ENCODE measurements at regions not wholly inside any gene's neighbourhood (a gene's known extent, or its start where the extent isn't known, plus 50 kb on each side); places are given as distances from the start of the nearest gene placed in this dataset.

DNA sequence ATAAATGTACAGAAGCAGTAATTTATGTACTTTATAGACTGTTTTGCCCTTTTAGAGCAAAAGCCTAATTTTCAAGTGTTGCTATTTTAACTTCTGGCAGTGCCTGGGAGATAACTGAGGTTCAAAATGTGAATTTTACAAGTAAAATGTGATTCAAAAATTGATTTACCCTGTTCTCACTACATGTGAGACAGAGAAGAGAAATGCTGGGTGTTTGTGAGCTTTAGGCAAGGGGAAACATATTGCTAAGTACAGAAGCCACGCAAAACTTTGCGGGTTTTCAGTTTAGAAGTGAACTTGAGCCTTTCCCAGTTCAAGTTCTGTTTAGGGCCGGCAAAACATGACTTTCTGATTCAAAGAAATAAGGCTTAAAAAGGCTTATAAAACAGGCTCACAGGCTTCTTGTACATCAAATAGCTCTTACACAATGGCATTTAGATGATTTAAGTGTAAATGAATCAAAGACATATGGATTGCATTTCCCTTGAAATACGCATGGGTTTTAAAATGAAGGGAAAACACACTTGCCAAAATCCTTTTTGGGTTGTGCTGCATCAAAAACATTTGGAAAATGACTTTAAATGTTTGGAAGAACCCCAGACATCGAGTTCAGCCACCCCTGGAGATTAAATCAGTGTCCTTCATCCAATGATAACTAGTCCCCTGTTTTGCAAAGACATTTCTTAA, 370.8 kb upstream of the MEF2C start:
- TF ChIP-seq POLR2AphosphoS5 (IDR thresholded peaks at IDR 0.05) (no peak), POLR2A (IDR thresholded peaks at IDR 0.05) (no peak), EP300 (IDR thresholded peaks at IDR 0.05; ENCODE audit: low read depth) (no peak)
- TF ChIP-seq, protein P1, sequence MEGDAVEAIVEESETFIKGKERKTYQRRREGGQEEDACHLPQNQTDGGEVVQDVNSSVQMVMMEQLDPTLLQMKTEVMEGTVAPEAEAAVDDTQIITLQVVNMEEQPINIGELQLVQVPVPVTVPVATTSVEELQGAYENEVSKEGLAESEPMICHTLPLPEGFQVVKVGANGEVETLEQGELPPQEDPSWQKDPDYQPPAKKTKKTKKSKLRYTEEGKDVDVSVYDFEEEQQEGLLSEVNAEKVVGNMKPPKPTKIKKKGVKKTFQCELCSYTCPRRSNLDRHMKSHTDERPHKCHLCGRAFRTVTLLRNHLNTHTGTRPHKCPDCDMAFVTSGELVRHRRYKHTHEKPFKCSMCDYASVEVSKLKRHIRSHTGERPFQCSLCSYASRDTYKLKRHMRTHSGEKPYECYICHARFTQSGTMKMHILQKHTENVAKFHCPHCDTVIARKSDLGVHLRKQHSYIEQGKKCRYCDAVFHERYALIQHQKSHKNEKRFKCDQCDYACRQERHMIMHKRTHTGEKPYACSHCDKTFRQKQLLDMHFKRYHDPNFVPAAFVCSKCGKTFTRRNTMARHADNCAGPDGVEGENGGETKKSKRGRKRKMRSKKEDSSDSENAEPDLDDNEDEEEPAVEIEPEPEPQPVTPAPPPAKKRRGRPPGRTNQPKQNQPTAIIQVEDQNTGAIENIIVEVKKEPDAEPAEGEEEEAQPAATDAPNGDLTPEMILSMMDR (IDR thresholded peaks at IDR 0.05) = no peak

DNA sequence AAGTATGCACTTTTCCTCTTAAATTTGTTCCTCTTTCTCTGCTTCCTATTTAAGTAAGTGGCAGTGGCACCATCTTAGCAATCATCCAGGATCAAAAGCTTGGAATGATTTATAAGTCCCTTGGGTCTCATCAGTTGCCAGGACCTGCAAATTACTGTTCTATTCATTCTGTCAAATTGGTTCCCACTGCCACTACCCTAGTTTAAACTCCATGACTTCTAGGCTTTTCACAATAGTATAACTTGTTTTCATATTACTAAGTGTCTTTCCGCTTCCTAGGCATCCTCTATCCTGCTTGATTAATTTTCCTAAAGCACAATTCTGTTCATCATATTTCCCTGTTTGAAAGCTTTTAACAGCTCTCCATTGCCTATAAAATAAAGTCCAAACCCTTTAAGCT, 363.9 kb upstream of the MEF2C start:
- 90 to 100% methylated on average over 1 of the region's 1 CpG for WGBS, 2 donors (ENCODE audit: low coverage in 1 of 2)
- intact Hi-C loops (cut with DNase I; ENCODE audit: low total_unique reads) (no loop called here), in situ Hi-C loops (cut with MboI; ENCODE audit: low pct_ligation_motif_present in 1 of 4, low pct_unique_long_range_greater_than_20kb in 1 of 4, low sequenced_read_pairs in 3 of 4) (no loop called here)
- no peak for TF ChIP-seq EP300 (IDR thresholded peaks at IDR 0.05; ENCODE audit: low read depth)
- TF ChIP-seq POLR2A (IDR thresholded peaks at IDR 0.05) = no peak
- TF ChIP-seq POLR2AphosphoS5 (IDR thresholded peaks at IDR 0.05) = no peak
- TF ChIP-seq, protein P1 (IDR thresholded peaks at IDR 0.05) = no peak
- no peaks in the 10 kb centered on the region for H3K36me3 ChIP-seq
- H3K4me3 ChIP-seq = no peak overlapping the region
- DNase-seq = no peak
- H3K9me3 ChIP-seq = no peaks in the 10 kb centered on the region
- no peaks in the 10 kb centered on the region for H3K4me1 ChIP-seq
- no peak overlapping the region for H3K27ac ChIP-seq
- no peaks in the 10 kb centered on the region for H3K27me3 ChIP-seq

More for the DNA sequence above, 370.8 kb upstream of the MEF2C start:
- H3K4me1 ChIP-seq = no peaks in the 10 kb centered on the region
- H3K27ac ChIP-seq = no peak overlapping the region
- H3K4me3 ChIP-seq = no peak overlapping the region
- no peaks in the 10 kb centered on the region for H3K36me3 ChIP-seq
- no peak for DNase-seq
- H3K9me3 ChIP-seq = no peaks in the 10 kb centered on the region
- WGBS, 2 donors (ENCODE audit: low coverage in 1 of 2) = 78 to 79% methylated on average over 2 to 5 of the region's 5 CpGs
- in situ Hi-C loops (cut with MboI; ENCODE audit: low pct_ligation_motif_present in 1 of 4, low pct_unique_long_range_greater_than_20kb in 1 of 4, low sequenced_read_pairs in 3 of 4) (no loop called here), intact Hi-C loops (cut with DNase I; ENCODE audit: low total_unique reads) (no loop called here)
- no peaks in the 10 kb centered on the region for H3K27me3 ChIP-seq

- Histone ChIP-seq H3K27me3 (no peaks in the 10 kb centered on the region), H3K4me1 (no peaks in the 10 kb centered on the region), H3K27ac (no peak overlapping the region), H3K9me3 (no peaks in the 10 kb centered on the region), H3K4me3 (no peak overlapping the region), H3K36me3 (no peaks in the 10 kb centered on the region)
- WGBS, 2 donors (ENCODE audit: low coverage in 1 of 2) = 79% methylated on average over 3 of the region's 3 CpGs
- in situ Hi-C loops (cut with MboI; ENCODE audit: low pct_ligation_motif_present in 1 of 4, low pct_unique_long_range_greater_than_20kb in 1 of 4, low sequenced_read_pairs in 3 of 4) (no loop called here), intact Hi-C loops (cut with DNase I; ENCODE audit: low total_unique reads) (no loop called here)
- TF ChIP-seq POLR2A (IDR thresholded peaks at IDR 0.05) (no peak), EP300 (IDR thresholded peaks at IDR 0.05; ENCODE audit: low read depth) (no peak), POLR2AphosphoS5 (IDR thresholded peaks at IDR 0.05) (no peak)
- TF ChIP-seq, protein P1 (IDR thresholded peaks at IDR 0.05) = no peak
- no peak for DNase-seq
Measured at GRCh38 chr5:89246252-89246651, 363.3 kb upstream of the MEF2C start.

GRCh38 chr5:89243611-89244010, 360.6 kb upstream of the MEF2C start:
- Histone ChIP-seq H3K9me3 (no peaks in the 10 kb centered on the region), H3K4me3 (no peak overlapping the region), H3K27ac (no peak overlapping the region), H3K4me1 (no peaks in the 10 kb centered on the region), H3K36me3 (no peaks in the 10 kb centered on the region), H3K27me3 (no peaks in the 10 kb centered on the region)
- 83 to 89% methylated on average over 1 of the region's 1 CpG for WGBS, 2 donors (ENCODE audit: low coverage in 1 of 2)
- in situ Hi-C loops (cut with MboI; ENCODE audit: low pct_ligation_motif_present in 1 of 4, low pct_unique_long_range_greater_than_20kb in 1 of 4, low sequenced_read_pairs in 3 of 4) = no loop called here
- intact Hi-C loops (cut with DNase I; ENCODE audit: low total_unique reads) = no loop called here
- no peak for DNase-seq
- TF ChIP-seq, protein P1 (IDR thresholded peaks at IDR 0.05) = no peak
- TF ChIP-seq POLR2A (IDR thresholded peaks at IDR 0.05) = no peak
- TF ChIP-seq EP300 (IDR thresholded peaks at IDR 0.05; ENCODE audit: low read depth) = no peak
- TF ChIP-seq POLR2AphosphoS5 (IDR thresholded peaks at IDR 0.05) = no peak
